PC-9 (cell line): ENCODE measurements at regions not wholly inside any gene's neighbourhood (a gene's known extent, or its start where the extent isn't known, plus 50 kb on each side); places are given as distances from the start of the nearest gene placed in this dataset.

Experiments
- BruUV-seq: library from RNA; stranded (reverse); fragments of 400-500 nt; replicated peaks from 2 replicates; lab custom pipeline; 2021; lab: Mats Ljungman, UMichigan
- CTCF ChIA-PET: fragments of 300-600 bp; sonication (Branson Sonifier 250); formaldehyde crosslinking; loops from one replicate; lab custom pipeline; 2022; ENCODE audit warnings: antibody characterized with exemption; lab: Charles Lee
- POLR2A ChIA-PET: fragments of 300-600 bp; sonication (Branson Sonifier 250); formaldehyde crosslinking; loops from one replicate; lab custom pipeline; 2022; ENCODE audit warnings: antibody characterized with exemption; ENCODE audit not compliant: unreplicated experiment; lab: Charles Lee
- DNase-seq, 2 experiments: peaks; one replicate each; pipeline versions ENCODE4 v3.0.0 to v3.0.0-alpha.2; 2015 to 2022; ENCODE audit warnings: mixed read lengths in 1 of 2
- H2AFZ ChIP-seq: fragments of 200-600 bp; sonication (generic); 2 replicates; pipeline ENCODE4 v1.8.1; 2017; ENCODE audit warnings: antibody characterized with exemption
- H3F3A ChIP-seq: fragments of 200-600 bp; sonication (generic); 2 replicates; pipeline ENCODE4 v1.8.1; 2017; ENCODE audit warnings: antibody characterized with exemption, mild to moderate bottlenecking, low read depth; ENCODE audit not compliant: insufficient read depth
- H3K27ac ChIP-seq: fragments of 200-600 bp; sonication (generic); 2 replicates; pipeline ENCODE4 v1.6.1; 2016; ENCODE audit warnings: mixed run types
- H3K27me3 ChIP-seq: fragments of 200-600 bp; sonication (generic); 2 replicates; pipeline ENCODE4 v1.6.1; 2016; ENCODE audit warnings: low read depth, mixed run types; ENCODE audit not compliant: insufficient read depth
- H3K36me3 ChIP-seq: fragments of 200-600 bp; sonication (generic); 2 replicates; pipeline ENCODE4 v1.6.1; 2016; ENCODE audit warnings: low read depth, mixed run types
- H3K4me1 ChIP-seq: fragments of 200-600 bp; sonication (generic); replicated peaks from 2 replicates; pipeline ENCODE4 v1.6.1; 2016; ENCODE audit warnings: mixed run types; ENCODE audit not compliant: insufficient read depth
- H3K4me2 ChIP-seq: fragments of 200-600 bp; sonication (generic); 2 replicates; pipeline ENCODE4 v1.6.1; 2017; ENCODE audit warnings: mixed run types
- H3K4me3 ChIP-seq: fragments of 200-600 bp; sonication (generic); 2 replicates; pipeline ENCODE4 v1.6.1; 2016; ENCODE audit warnings: mixed run types
- H3K79me2 ChIP-seq: fragments of 200-600 bp; sonication (generic); 2 replicates; pipeline ENCODE4 v1.6.1; 2017; ENCODE audit warnings: low read depth, mixed run types
- H3K9me2 ChIP-seq: fragments of 200-600 bp; sonication (generic); 2 replicates; pipeline ENCODE4 v1.8.1; 2017; ENCODE audit warnings: mild to moderate bottlenecking; ENCODE audit not compliant: insufficient read depth
- H3K9me3 ChIP-seq: fragments of 200-600 bp; sonication (generic); 2 replicates; pipeline ENCODE4 v1.8.1; 2016; ENCODE audit warnings: low read depth; ENCODE audit not compliant: insufficient read depth
- H4K20me1 ChIP-seq: fragments of 200-600 bp; sonication (generic); 2 replicates; pipeline ENCODE4 v1.8.1; 2017; ENCODE audit not compliant: insufficient read depth
- EZH2 ChIP-seq: fragments of 200-600 bp; sonication (generic); IDR thresholded peaks from 2 replicates; pipeline ENCODE4 v1.8.0; 2017; ENCODE audit warnings: antibody characterized with exemption, low read depth
- intact Hi-C: fragments of 100-400 bp; cut with micrococcal nuclease; formaldehyde crosslinking; loops from one replicate; pipeline ENCODE4 v1.10.0; 2022; ENCODE audit not compliant: unreplicated experiment
- TF ChIP-seq, protein P1 (sequence below): fragments of 200-600 bp; sonication (generic); conservative IDR thresholded peaks from 2 replicates; pipeline ENCODE4 v1.6.1; 2017; ENCODE audit warnings: mixed run types, antibody characterized with exemption, mild to moderate bottlenecking, moderate library complexity

GRCh38 chr18:78196280-78196679 lies 783.3 kb upstream of the SALL3 start:
- CTCF ChIA-PET: no interaction called here

DNA sequence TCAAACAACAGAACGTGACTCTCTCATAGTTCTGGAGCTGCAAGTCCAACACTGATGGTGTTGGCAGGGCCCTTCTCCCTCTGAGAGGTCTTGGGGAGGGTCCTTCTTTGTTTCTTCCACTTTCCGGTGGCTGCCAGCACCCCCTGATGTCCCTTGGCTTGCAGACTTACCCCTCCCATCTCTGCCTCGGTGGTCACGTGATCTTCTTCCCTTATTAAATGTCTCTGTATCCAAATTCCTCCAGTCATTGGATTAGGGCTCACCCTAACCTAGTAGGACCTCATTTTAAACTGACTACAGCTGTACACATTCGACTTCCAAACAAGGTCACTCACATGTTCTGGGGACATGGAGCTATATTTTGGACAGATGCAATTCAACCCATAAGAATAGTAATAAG lies 780.6 kb upstream of the SALL3 start:
- no peak for DNase-seq
- H3K4me2 ChIP-seq: no peak overlapping the region
- intact Hi-C loops: no loop called here
- no peak overlapping the region for H3K27ac ChIP-seq
- H3K27me3 ChIP-seq: peaks cover 60% of the 10 kb centered on the region
- ChIA-PET CTCF (no interaction called here), POLR2A (no interaction called here)
- no peaks in the 10 kb centered on the region for H4K20me1 ChIP-seq
- no peaks in the 10 kb centered on the region for H3K36me3 ChIP-seq
- no peaks in the 10 kb centered on the region for H3K9me3 ChIP-seq
- H3K79me2 ChIP-seq: no peaks in the 10 kb centered on the region
- no peak overlapping the region for H2AFZ ChIP-seq
- TF ChIP-seq, protein P1, sequence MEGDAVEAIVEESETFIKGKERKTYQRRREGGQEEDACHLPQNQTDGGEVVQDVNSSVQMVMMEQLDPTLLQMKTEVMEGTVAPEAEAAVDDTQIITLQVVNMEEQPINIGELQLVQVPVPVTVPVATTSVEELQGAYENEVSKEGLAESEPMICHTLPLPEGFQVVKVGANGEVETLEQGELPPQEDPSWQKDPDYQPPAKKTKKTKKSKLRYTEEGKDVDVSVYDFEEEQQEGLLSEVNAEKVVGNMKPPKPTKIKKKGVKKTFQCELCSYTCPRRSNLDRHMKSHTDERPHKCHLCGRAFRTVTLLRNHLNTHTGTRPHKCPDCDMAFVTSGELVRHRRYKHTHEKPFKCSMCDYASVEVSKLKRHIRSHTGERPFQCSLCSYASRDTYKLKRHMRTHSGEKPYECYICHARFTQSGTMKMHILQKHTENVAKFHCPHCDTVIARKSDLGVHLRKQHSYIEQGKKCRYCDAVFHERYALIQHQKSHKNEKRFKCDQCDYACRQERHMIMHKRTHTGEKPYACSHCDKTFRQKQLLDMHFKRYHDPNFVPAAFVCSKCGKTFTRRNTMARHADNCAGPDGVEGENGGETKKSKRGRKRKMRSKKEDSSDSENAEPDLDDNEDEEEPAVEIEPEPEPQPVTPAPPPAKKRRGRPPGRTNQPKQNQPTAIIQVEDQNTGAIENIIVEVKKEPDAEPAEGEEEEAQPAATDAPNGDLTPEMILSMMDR: no peak
- TF ChIP-seq EZH2: no peak
- H3K4me3 ChIP-seq: no peak overlapping the region
- H3K4me1 ChIP-seq: no peaks in the 10 kb centered on the region
- H3K9me2 ChIP-seq: no peaks in the 10 kb centered on the region
- H3F3A ChIP-seq: no peaks in the 10 kb centered on the region
- no TSS peak for BruUV-seq

More at GRCh38 chr18:78196280-78196679, 783.3 kb upstream of the SALL3 start:
- intact Hi-C loops: no loop called here
- TF ChIP-seq EZH2: no peak
- Histone ChIP-seq H3K79me2 (no peaks in the 10 kb centered on the region), H3K4me1 (no peaks in the 10 kb centered on the region), H3K4me2 (no peak overlapping the region), H4K20me1 (no peaks in the 10 kb centered on the region), H3K4me3 (no peak overlapping the region), H3K36me3 (no peaks in the 10 kb centered on the region), H2AFZ (no peak overlapping the region), H3F3A (no peaks in the 10 kb centered on the region), H3K27ac (no peak overlapping the region), H3K27me3 (peaks cover 66% of the 10 kb centered on the region), H3K9me3 (no peaks in the 10 kb centered on the region), H3K9me2 (no peaks in the 10 kb centered on the region)
- DNase-seq: no peak
- POLR2A ChIA-PET: no interaction called here
- BruUV-seq: no TSS peak

DNA sequence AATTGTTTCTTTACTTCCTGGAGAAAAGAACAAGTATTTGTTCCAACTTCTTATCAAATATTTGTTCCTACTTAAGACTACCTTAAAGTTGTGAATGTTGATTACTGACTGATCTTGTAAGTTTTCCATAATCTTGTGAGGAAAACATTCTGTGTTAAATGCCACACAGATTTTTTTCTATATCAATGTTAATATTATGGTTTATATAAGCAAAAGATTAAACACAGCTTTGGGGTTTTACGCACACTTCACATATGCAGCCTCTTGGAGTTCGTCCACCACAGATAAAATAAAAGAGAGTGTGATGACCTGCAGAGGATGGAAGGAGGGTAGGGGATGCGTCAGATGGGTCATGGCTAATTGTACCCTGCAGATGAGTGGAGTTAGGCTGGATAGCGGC lies 780.0 kb upstream of the SALL3 start:
- Histone ChIP-seq H3K79me2 (no peaks in the 10 kb centered on the region), H3K4me2 (no peak overlapping the region), H3K9me3 (no peaks in the 10 kb centered on the region), H3F3A (no peaks in the 10 kb centered on the region), H3K36me3 (no peaks in the 10 kb centered on the region), H4K20me1 (no peaks in the 10 kb centered on the region), H3K4me1 (no peaks in the 10 kb centered on the region), H3K9me2 (no peaks in the 10 kb centered on the region), H3K27ac (no peak overlapping the region), H3K4me3 (no peak overlapping the region), H2AFZ (no peak overlapping the region), H3K27me3 (peaks cover 54% of the 10 kb centered on the region)
- BruUV-seq: no TSS peak
- ChIA-PET POLR2A (no interaction called here), CTCF (no interaction called here)
- TF ChIP-seq EZH2: no peak
- TF ChIP-seq, protein P1: no peak
- no peak for DNase-seq
- intact Hi-C loops: no loop called here

- H2AFZ ChIP-seq: no peak overlapping the region
- H3K4me3 ChIP-seq: no peak overlapping the region
- no peaks in the 10 kb centered on the region for H3F3A ChIP-seq
- no peaks in the 10 kb centered on the region for H3K36me3 ChIP-seq
- no peak for DNase-seq
- no peak overlapping the region for H3K27ac ChIP-seq
- no peaks in the 10 kb centered on the region for H4K20me1 ChIP-seq
- H3K4me1 ChIP-seq: no peaks in the 10 kb centered on the region
- H3K4me2 ChIP-seq: no peak overlapping the region
- H3K27me3 ChIP-seq: peaks cover 55% of the 10 kb centered on the region
- intact Hi-C loops: no loop called here
- no peaks in the 10 kb centered on the region for H3K9me2 ChIP-seq
- ChIA-PET POLR2A (no interaction called here), CTCF (no interaction called here)
- no peaks in the 10 kb centered on the region for H3K79me2 ChIP-seq
- no peak for TF ChIP-seq EZH2
- TF ChIP-seq, protein P1: no peak
- H3K9me3 ChIP-seq: no peaks in the 10 kb centered on the region
- no TSS peak for BruUV-seq
Measured at GRCh38 chr18:78207942-78208341, 771.7 kb upstream of the SALL3 start.
